Esophagus muscularis mucosa (tissue), 4 donors: ENCODE measurements at regions not wholly inside any gene's neighbourhood (a gene's known extent, or its start where the extent isn't known, plus 50 kb on each side); places are given as distances from the start of the nearest gene placed in this dataset.

ENCODE experiments used
- CTCF ChIP-seq, 3 experiments: fragments of 200-600 bp in 2 of 3; fragments of 450-650 bp in 1 of 3; sonication (generic) in 2 of 3; IDR thresholded peaks; one replicate each; pipeline ENCODE4 v1.5.1; 2017 to 2019; ENCODE audit warnings: antibody characterized with exemption in 3 of 3, mild to moderate bottlenecking in 2 of 3, moderate library complexity in 1 of 3
- EP300 ChIP-seq: sonication (generic); formaldehyde crosslinking; IDR thresholded peaks from one replicate; pipeline ENCODE4 v1.6.1; 2017; ENCODE audit warnings: antibody characterized with exemption
- POLR2A ChIP-seq: fragments of 450-650 bp; IDR thresholded peaks from one replicate; pipeline ENCODE4 v1.6.1; 2017; ENCODE audit warnings: antibody characterized with exemption, moderate library complexity, mild to moderate bottlenecking, low read depth
- POLR2AphosphoS5 ChIP-seq, 2 donors: sonication (generic); formaldehyde crosslinking; IDR thresholded peaks; one replicate each; pipeline ENCODE4 v1.6.1; 2017; ENCODE audit warnings: antibody characterized with exemption in 2 of 2

GRCh38 chr1:188904201-188904600, 1573.5 kb downstream of the BRINP3 start:
- TF ChIP-seq CTCF (IDR thresholded peaks at IDR 0.05), result no peak
- TF ChIP-seq POLR2AphosphoS5 (IDR thresholded peaks at IDR 0.05), result no peak
- no peak for TF ChIP-seq POLR2A
- TF ChIP-seq EP300, result no peak
